Suppressor macrophage (primary cell): ENCODE measurements at regions not wholly inside any gene's neighbourhood (a gene's known extent, or its start where the extent isn't known, plus 50 kb on each side); places are given as distances from the start of the nearest gene placed in this dataset.

Experiments used
- DNase-seq, 4 experiments: peaks; one replicate each; pipeline ENCODE4 v3.0.0-alpha.2; 2020 to 2022

- no peak for DNase-seq
These were observed 938.7 kb upstream of the PHF14 start for GRCh38 chr7:10034843-10035556.

- no peak for DNase-seq
These were observed 937.0 kb upstream of the PHF14 start for GRCh38 chr7:10036693-10037092.

GRCh38 chr7:10038351-10038750, 935.3 kb upstream of the PHF14 start:
- DNase-seq = no peak

- DNase-seq = no peak
These were observed 933.0 kb upstream of the PHF14 start for GRCh38 chr7:10040674-10041073.

- DNase-seq = no peak
These were observed 902.8 kb upstream of the PHF14 start for GRCh38 chr7:10070899-10071298.

GRCh38 chr7:10075866-10076265, 897.8 kb upstream of the PHF14 start:
- DNase-seq = no peak

- no peak for DNase-seq
These were observed 896.9 kb upstream of the PHF14 start for GRCh38 chr7:10076660-10077300.

- DNase-seq = no peak
These were observed 894.1 kb upstream of the PHF14 start for GRCh38 chr7:10079572-10079971.

GRCh38 chr7:10082896-10083295, 890.8 kb upstream of the PHF14 start:
- DNase-seq = no peak

GRCh38 chr7:10083766-10084165, 889.9 kb upstream of the PHF14 start:
- DNase-seq = no peak

- DNase-seq = no peak
These were observed 888.4 kb upstream of the PHF14 start for GRCh38 chr7:10085231-10085630.

GRCh38 chr7:10100572-10100971, 873.1 kb upstream of the PHF14 start:
- no peak for DNase-seq

GRCh38 chr7:10101351-10101750, 872.3 kb upstream of the PHF14 start:
- no peak for DNase-seq

- DNase-seq = no peak
These were observed 869.4 kb upstream of the PHF14 start for GRCh38 chr7:10104292-10104691.

GRCh38 chr7:10106609-10107008, 867.1 kb upstream of the PHF14 start:
- DNase-seq = no peak

GRCh38 chr7:10116511-10116910, 857.2 kb upstream of the PHF14 start:
- no peak for DNase-seq

GRCh38 chr7:10117815-10118214, 855.9 kb upstream of the PHF14 start:
- no peak for DNase-seq

GRCh38 chr7:10120936-10121335, 852.7 kb upstream of the PHF14 start:
- no peak for DNase-seq

GRCh38 chr7:10121631-10122030, 852.0 kb upstream of the PHF14 start:
- DNase-seq = no peak

GRCh38 chr7:10122551-10123100, 851.0 kb upstream of the PHF14 start:
- no peak for DNase-seq

- DNase-seq = peak in 2 of 4 experiments; percentile 1 to 6
These were observed 844.9 kb upstream of the PHF14 start for GRCh38 chr7:10128748-10129147.

GRCh38 chr7:10138087-10138854, 835.4 kb upstream of the PHF14 start:
- DNase-seq = no peak

- DNase-seq = no peak
These were observed 827.4 kb upstream of the PHF14 start for GRCh38 chr7:10146271-10146670.
